Occipital lobe (tissue), 1 donor: ENCODE measurements at regions not wholly inside any gene's neighbourhood (a gene's known extent, or its start where the extent isn't known, plus 50 kb on each side); places are given as distances from the start of the nearest gene placed in this dataset.

ENCODE experiments used
- DNase-seq: peaks from one replicate; lab custom pipeline; 2025; lab: John Stamatoyannopoulos, UW

- DNase-seq: no peak
Measured at GRCh38 chr2:180662521-180662920, 317.9 kb upstream of the UBE2E3 start.

- DNase-seq: no peak
Measured at GRCh38 chr2:180661686-180662030, 318.7 kb upstream of the UBE2E3 start.

GRCh38 chr2:180660881-180661685, 319.3 kb upstream of the UBE2E3 start:
- no peak for DNase-seq

- no peak for DNase-seq
Measured at GRCh38 chr2:180660207-180660606, 320.2 kb upstream of the UBE2E3 start.

GRCh38 chr2:180657054-180657453, 323.4 kb upstream of the UBE2E3 start:
- DNase-seq: no peak

- no peak for DNase-seq
Measured at GRCh38 chr2:180656455-180656847, 324.0 kb upstream of the UBE2E3 start.

GRCh38 chr2:180655842-180656454, 324.5 kb upstream of the UBE2E3 start:
- DNase-seq: no peak

- DNase-seq: no peak
Measured at GRCh38 chr2:180655393-180655792, 325.0 kb upstream of the UBE2E3 start.

GRCh38 chr2:180653481-180653880, 326.9 kb upstream of the UBE2E3 start:
- DNase-seq: no peak

GRCh38 chr2:180652794-180653193, 327.6 kb upstream of the UBE2E3 start:
- no peak for DNase-seq

GRCh38 chr2:180651596-180651995, 328.8 kb upstream of the UBE2E3 start:
- DNase-seq: no peak

GRCh38 chr2:180647621-180648020, 332.8 kb upstream of the UBE2E3 start:
- no peak for DNase-seq

- DNase-seq: no peak
Measured at GRCh38 chr2:180647221-180647620, 333.2 kb upstream of the UBE2E3 start.

GRCh38 chr2:180646756-180647155, 333.6 kb upstream of the UBE2E3 start:
- no peak for DNase-seq

- DNase-seq: no peak
Measured at GRCh38 chr2:180644709-180645108, 335.7 kb upstream of the UBE2E3 start.

- DNase-seq: no peak
Measured at GRCh38 chr2:180630756-180631155, 349.6 kb upstream of the UBE2E3 start.

- no peak for DNase-seq
Measured at GRCh38 chr2:180625006-180625844, 355.2 kb upstream of the UBE2E3 start.

GRCh38 chr2:180621941-180622918, 358.2 kb upstream of the UBE2E3 start:
- DNase-seq: no peak

GRCh38 chr2:180621366-180621765, 359.0 kb upstream of the UBE2E3 start:
- DNase-seq: no peak

GRCh38 chr2:180618570-180618969, 361.8 kb upstream of the UBE2E3 start:
- DNase-seq: no peak

- DNase-seq: no peak
Measured at GRCh38 chr2:180614776-180615175, 365.6 kb upstream of the UBE2E3 start.
